H1 (cell line): ENCODE measurements at regions not wholly inside any gene's neighbourhood (a gene's known extent, or its start where the extent isn't known, plus 50 kb on each side); places are given as distances from the start of the nearest gene placed in this dataset.

Experiments used
- CTCF ChIA-PET: fragments of 300-600 bp; sonication (Branson Sonifier 250); formaldehyde crosslinking; loops from one replicate; lab custom pipeline; 2021; ENCODE audit not compliant: partially characterized antibody; lab: Charles Lee
- POLR2A ChIA-PET: fragments of 300-600 bp; sonication (Branson Sonifier 250); formaldehyde crosslinking; loops from one replicate; lab custom pipeline; 2021; ENCODE audit warnings: inconsistent platforms; ENCODE audit not compliant: partially characterized antibody; lab: Charles Lee
- DNase-seq, 2 experiments: peaks; one replicate each; pipeline versions ENCODE4 v3.0.0 to v3.0.0-alpha.2; 2010 to 2022; ENCODE audit warnings: low spot score in 2 of 2, low read depth in 1 of 2, mixed read lengths in 1 of 2
- FAIRE-seq: peaks from 2 replicates; lab custom pipeline; 2011; peaks lifted over from hg19 to GRCh38; lab: Jason Lieb, UNC
- H2AFZ ChIP-seq: 2 replicates; pipeline ENCODE4 v1.8.1; 2012; ENCODE audit warnings: low read length, inconsistent platforms
- H2AK5ac ChIP-seq: 2 replicates; pipeline ENCODE4 v1.6.1; 2013; ENCODE audit warnings: low read depth, low read length
- H2BK120ac ChIP-seq: replicated peaks from 2 replicates; pipeline ENCODE3; 2013; ENCODE audit warnings: low read depth, low read length, inconsistent platforms
- H2BK12ac ChIP-seq: 2 replicates; pipeline ENCODE4 v1.6.1; 2013; ENCODE audit warnings: low read depth, low read length
- H2BK15ac ChIP-seq: 2 replicates; pipeline ENCODE4 v1.6.1; 2013; ENCODE audit warnings: low read length
- H2BK20ac ChIP-seq: 2 replicates; pipeline ENCODE4 v1.6.1; 2013; ENCODE audit warnings: low read length
- H2BK5ac ChIP-seq: 2 replicates; pipeline ENCODE4 v1.6.1; 2013; ENCODE audit warnings: low read depth, low read length
- H3K14ac ChIP-seq: 2 replicates; pipeline ENCODE4 v1.6.1; 2013; ENCODE audit warnings: inconsistent platforms; ENCODE audit not compliant: insufficient read length
- H3K18ac ChIP-seq: 2 replicates; pipeline ENCODE4 v1.6.1; 2013; ENCODE audit warnings: low read length; ENCODE audit errors: extremely low read depth
- H3K23ac ChIP-seq: 2 replicates; pipeline ENCODE4 v1.6.1; 2013; ENCODE audit warnings: inconsistent platforms; ENCODE audit not compliant: insufficient read length
- H3K23me2 ChIP-seq: 2 replicates; pipeline ENCODE4 v1.6.1; 2013; ENCODE audit warnings: low read depth, low read length
- H3K27ac ChIP-seq: 2 replicates; pipeline ENCODE4 v1.6.1; 2011; ENCODE audit warnings: low read depth, low read length, inconsistent platforms
- H3K27me3 ChIP-seq, 4 experiments: replicated peaks in 1 of 4; 1 replicate in 1 of 4; 2 replicates in 3 of 4; pipeline versions ENCODE4 v1.6.1 to v1.8.1; 2011 to 2013; ENCODE audit warnings: low read length in 3 of 4, mild to moderate bottlenecking in 3 of 4, inconsistent platforms in 2 of 4, mixed read lengths in 2 of 4, moderate library complexity in 1 of 4; ENCODE audit not compliant: control insufficient read depth in 3 of 4, insufficient read depth in 3 of 4; ENCODE audit errors: extremely low read depth in 1 of 4
- H3K36me3 ChIP-seq, 4 experiments: 2 replicates each; pipeline versions ENCODE4 v1.6.1 to v1.8.1; 2011 to 2013; ENCODE audit warnings: mild to moderate bottlenecking in 4 of 4, low read length in 3 of 4, moderate library complexity in 2 of 4, control low read depth in 1 of 4, inconsistent platforms in 1 of 4; ENCODE audit not compliant: insufficient read depth in 4 of 4, control insufficient read depth in 2 of 4
- H3K4ac ChIP-seq: replicated peaks from 2 replicates; pipeline ENCODE3; 2013; ENCODE audit warnings: low read length, low read depth, mixed read lengths, inconsistent platforms; ENCODE audit not compliant: insufficient read length
- H3K4me1 ChIP-seq, 4 experiments: replicated peaks in 1 of 4; 1 replicate in 1 of 4; 2 replicates in 3 of 4; pipeline versions ENCODE4 v1.6.1 to v1.8.1; 2011 to 2013; ENCODE audit warnings: low read length in 3 of 4, inconsistent platforms in 2 of 4, mixed read lengths in 1 of 4; ENCODE audit not compliant: insufficient read depth in 4 of 4, control insufficient read depth in 3 of 4
- H3K4me2 ChIP-seq, 2 experiments: 2 replicates each; pipeline versions ENCODE4 v1.6.1 to v1.8.1; 2011 to 2013; ENCODE audit warnings: low read depth in 2 of 2, low read length in 2 of 2, control low read depth in 1 of 2, inconsistent platforms in 1 of 2, mild to moderate bottlenecking in 1 of 2; ENCODE audit not compliant: insufficient read depth in 1 of 2
- H3K4me3 ChIP-seq, 4 experiments: fragments of 200-600, 300-600 bp in 1 of 4; sonication (generic), shearing (Covaris generic), sonication (Bioruptor Twin) in 1 of 4; 2 replicates each; pipeline versions ENCODE4 v1.5.1 to v1.8.1; 2011 to 2016; ENCODE audit warnings: low read length in 4 of 4, low read depth in 3 of 4, control low read depth in 2 of 4, inconsistent platforms in 2 of 4, mild to moderate bottlenecking in 2 of 4, mixed read lengths in 1 of 4, moderate library complexity in 1 of 4; ENCODE audit not compliant: insufficient read depth in 2 of 4; ENCODE audit errors: extremely low read depth in 1 of 4
- H3K56ac ChIP-seq: replicated peaks from 2 replicates; pipeline ENCODE3; 2013; ENCODE audit warnings: low read depth, mild to moderate bottlenecking, mixed read lengths, low read length, inconsistent platforms; ENCODE audit not compliant: insufficient read length
- H3K79me1 ChIP-seq: 2 replicates; pipeline ENCODE4 v1.6.1; 2013; ENCODE audit warnings: low read depth, low read length, control low read depth
- H3K79me2 ChIP-seq, 2 experiments: 2 replicates each; pipeline versions ENCODE4 v1.6.1 to v1.8.1; 2012 to 2013; ENCODE audit warnings: low read length in 2 of 2, mild to moderate bottlenecking in 2 of 2, inconsistent platforms in 1 of 2; ENCODE audit not compliant: insufficient read depth in 2 of 2, control insufficient read depth in 1 of 2
- H3K9ac ChIP-seq, 4 experiments: replicated peaks in 1 of 4; 1 replicate in 1 of 4; 2 replicates in 3 of 4; pipeline versions ENCODE4 v1.6.1 to v1.8.1; 2011 to 2013; ENCODE audit warnings: low read depth in 3 of 4, low read length in 3 of 4, control low read depth in 2 of 4, mild to moderate bottlenecking in 2 of 4, moderate library complexity in 2 of 4, inconsistent platforms in 1 of 4; ENCODE audit errors: extremely low read depth in 1 of 4
- H3K9me3 ChIP-seq, 2 experiments: 2 replicates each; pipeline versions ENCODE4 v1.6.1 to v1.8.1; 2012 to 2013; ENCODE audit warnings: mild to moderate bottlenecking in 2 of 2, moderate library complexity in 2 of 2, control low read depth in 1 of 2, inconsistent platforms in 1 of 2, low read depth in 1 of 2, low read length in 1 of 2, mixed read lengths in 1 of 2; ENCODE audit not compliant: insufficient read depth in 2 of 2
- H4K20me1 ChIP-seq, 2 experiments: replicated peaks in 1 of 2; 2 replicates each; pipeline versions ENCODE3 to v1.8.1; 2011 to 2013; ENCODE audit warnings: inconsistent platforms in 2 of 2, low read length in 2 of 2, mild to moderate bottlenecking in 1 of 2; ENCODE audit not compliant: insufficient read depth in 2 of 2, control insufficient read depth in 1 of 2
- H4K5ac ChIP-seq: 2 replicates; pipeline ENCODE4 v1.6.1; 2013; ENCODE audit warnings: low read length, low read depth, mixed read lengths, inconsistent platforms; ENCODE audit not compliant: insufficient read length
- H4K8ac ChIP-seq: 2 replicates; pipeline ENCODE4 v1.8.0; 2013; ENCODE audit warnings: mild to moderate bottlenecking, moderate library complexity, low read length, inconsistent platforms; ENCODE audit not compliant: insufficient read depth; ENCODE audit errors: extremely low read depth
- H4K91ac ChIP-seq: replicated peaks from 2 replicates; pipeline ENCODE3; 2013; ENCODE audit warnings: low read length, mixed read lengths, inconsistent platforms; ENCODE audit not compliant: insufficient read length
- ASH2L ChIP-seq: fragments of 200-600, 300-600 bp; sonication (generic); IDR thresholded peaks from one replicate; pipeline ENCODE4 v1.7.1; 2017; ENCODE audit warnings: low read length
- ATF2 ChIP-seq: IDR thresholded peaks from 2 replicates; pipeline ENCODE4 v1.6.1; 2012; ENCODE audit warnings: low read length, inconsistent platforms
- EP300 ChIP-seq, 2 experiments: IDR thresholded peaks; 1 replicate in 1 of 2; 2 replicates in 1 of 2; pipeline ENCODE4 v1.6.1; 2011 to 2012; ENCODE audit warnings: low read depth in 2 of 2, low read length in 2 of 2, mild to moderate bottlenecking in 2 of 2, borderline replicate concordance in 1 of 2, inconsistent platforms in 1 of 2, moderate library complexity in 1 of 2
- JUN ChIP-seq: IDR thresholded peaks from 2 replicates; pipeline ENCODE4 v1.6.1; 2011; ENCODE audit warnings: low read depth, mild to moderate bottlenecking, improper control_type of control experiment, low read length
- KDM5A ChIP-seq: fragments of 200-600 bp; IDR thresholded peaks from 2 replicates; pipeline ENCODE4 v1.7.1; 2012; ENCODE audit warnings: mild to moderate bottlenecking, low read length, inconsistent platforms, mixed read lengths
- MAX ChIP-seq: IDR thresholded peaks from 2 replicates; pipeline ENCODE4 v1.6.1; 2012; ENCODE audit warnings: inconsistent platforms
- RBBP5 ChIP-seq: IDR thresholded peaks from 2 replicates; pipeline ENCODE4 v1.7.1; 2012; ENCODE audit warnings: low read depth, mild to moderate bottlenecking, inconsistent platforms, low read length, moderate library complexity, borderline replicate concordance
- RXRA ChIP-seq: IDR thresholded peaks from 2 replicates; pipeline ENCODE4 v1.6.1; 2011; ENCODE audit warnings: low read depth, mild to moderate bottlenecking, low read length, moderate library complexity; ENCODE audit not compliant: insufficient read depth
- SIN3A ChIP-seq, 2 experiments: IDR thresholded peaks in 1 of 2; conservative IDR thresholded peaks in 1 of 2; 2 replicates each; pipeline ENCODE4 v1.6.1; 2011 to 2012; ENCODE audit warnings: low read length in 2 of 2, improper control_type of control experiment in 1 of 2, low read depth in 1 of 2, mild to moderate bottlenecking in 1 of 2
- SUZ12 ChIP-seq: fragments of 200-600 bp; sonication (generic); IDR thresholded peaks from 2 replicates; pipeline ENCODE4 v1.6.1; 2012; ENCODE audit warnings: mild to moderate bottlenecking, inconsistent platforms, low read length, moderate library complexity, mixed read lengths
- TAF7 ChIP-seq: optimal IDR thresholded peaks from 2 replicates; pipeline ENCODE3; 2011; ENCODE audit warnings: low read depth, mild to moderate bottlenecking, inconsistent platforms, low read length, moderate library complexity, borderline replicate concordance
- YY1 ChIP-seq: IDR thresholded peaks from 2 replicates; pipeline ENCODE4 v1.6.1; 2011; ENCODE audit warnings: low read depth, mild to moderate bottlenecking, low read length
- WGBS, 2 experiments: shearing (Covaris generic) in 1 of 2; methylation state at CpG; one replicate each; pipeline versions ENCODE4 v1.1.6 to v1.1.7; 2013 to 2015; ENCODE audit warnings: low lambda C conversion rate in 2 of 2, mixed read lengths in 2 of 2, inconsistent platforms in 1 of 2, low coverage in 1 of 2, missing lambda C conversion rate in 1 of 2; ENCODE audit not compliant: insufficient replicate concordance in 2 of 2, insufficient coverage in 1 of 2, insufficient read length in 1 of 2; ENCODE audit errors: extremely low coverage in 1 of 2, missing lambda C conversion rate in 1 of 2; 5-methylcytosine and 5-hydroxymethylcytosine counted together

DNA sequence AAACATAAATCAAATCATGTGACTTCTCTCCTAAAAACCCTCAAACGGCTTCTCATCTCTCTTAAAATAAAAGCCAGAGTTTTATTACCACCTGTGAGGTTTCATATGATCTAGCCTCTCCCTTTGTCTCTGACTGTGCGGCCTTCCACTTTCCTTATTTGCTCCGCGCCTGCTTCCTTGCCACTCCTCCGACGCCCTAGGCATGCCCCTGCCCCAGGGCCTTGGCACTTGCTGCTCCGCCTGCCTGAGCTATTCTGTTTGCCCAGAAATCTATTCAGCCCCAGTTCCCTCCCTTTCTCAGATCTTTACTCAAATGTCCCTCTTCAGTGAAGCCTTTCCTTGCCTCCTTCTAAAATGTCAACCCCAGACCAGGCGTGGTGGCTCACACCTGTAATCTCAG lies 57.5 kb upstream of the DISP3 start:
- Histone ChIP-seq H3K9me3 (no peaks in the 10 kb centered on the region), H3K4me1 (peaks cover 0 to 6% (median 3%) of the 10 kb centered on the region in 4 experiments; a peak in 5 of 7 replicates), H3K4me3 (no peak overlapping the region), H2BK20ac (no peak overlapping the region), H2BK15ac (no peak overlapping the region), H4K20me1 (no peaks in the 10 kb centered on the region), H2AK5ac (no peak overlapping the region), H4K91ac (no peak overlapping the region), H3K27me3 (no peaks in the 10 kb centered on the region; a peak in 1 of 7 replicates), H3K23me2 (no peaks in the 10 kb centered on the region), H3K27ac (no peak overlapping the region), H3K4ac (no peak overlapping the region), H3K79me2 (no peaks in the 10 kb centered on the region), H3K18ac (no peak overlapping the region), H3K79me1 (no peaks in the 10 kb centered on the region), H4K8ac (no peak overlapping the region), H3K36me3 (no peaks in the 10 kb centered on the region), H2AFZ (no peak overlapping the region), H2BK5ac (no peak overlapping the region), H3K4me2 (no peak overlapping the region), H4K5ac (no peak overlapping the region), H2BK12ac (no peak overlapping the region), H3K23ac (no peak overlapping the region), H3K56ac (no peak overlapping the region), H3K9ac (no peak overlapping the region), H3K14ac (no peak overlapping the region), H2BK120ac (no peak overlapping the region)
- FAIRE-seq: no peak
- no peak for DNase-seq
- 89% methylated on average over 8 of the region's 8 CpGs; no CpG with 5 or more reads in 1 of the 2 experiments for WGBS, 2 experiments
- POLR2A ChIA-PET: no interaction called here
- CTCF ChIA-PET: no interaction called here
- TF ChIP-seq SUZ12 (no peak), MAX (no peak), ATF2 (no peak), TAF7 (no peak), RBBP5 (no peak), ASH2L (no peak), YY1 (no peak), EP300 (IDR thresholded peaks at IDR 0.05; ENCODE audit: borderline replicate concordance in 1 of 2, low read depth in 2 of 2, low read length in 2 of 2) (no peak), SIN3A (conservative IDR thresholded peaks at IDR 0.05 in 1 of 2, IDR thresholded peaks at IDR 0.05 in 1 of 2; ENCODE audit: low read depth in 1 of 2, low read length in 2 of 2) (no peak), RXRA (no peak), KDM5A (no peak), JUN (no peak)
